ENCODE measurements at regions not wholly inside any gene's neighbourhood (a gene's known extent, or its start where the extent isn't known, plus 50 kb on each side); places are given as distances from the start of the nearest gene placed in this dataset.

- H3K27me3 Mint-ChIP-seq: no peaks in the 10 kb centered on the region
- no peak overlapping the region for H3K27ac Mint-ChIP-seq
- peaks cover 100% of the 10 kb centered on the region for H3K36me3 Mint-ChIP-seq (ENCODE audit: low read depth)
- peak; percentile 6 for DNase-seq
- no peak overlapping the region for H3K4me3 Mint-ChIP-seq
- H3K4me1 Mint-ChIP-seq (ENCODE audit: low read depth): no peaks in the 10 kb centered on the region
- H3K9me3 Mint-ChIP-seq: peaks cover 92% of the 10 kb centered on the region
These were observed 107.2 kb downstream of the SNRPN start for GRCh38 chr15:25061808-25062550.

- Mint-ChIP-seq H3K27me3 (no peaks in the 10 kb centered on the region), H3K9me3 (peaks cover 92% of the 10 kb centered on the region), H3K4me3 (no peak overlapping the region), H3K4me1 (ENCODE audit: low read depth) (no peaks in the 10 kb centered on the region), H3K27ac (no peak overlapping the region), H3K36me3 (ENCODE audit: low read depth) (peaks cover 100% of the 10 kb centered on the region)
- DNase-seq: no peak
These were observed 108.0 kb downstream of the SNRPN start for GRCh38 chr15:25062551-25063430.

- H3K27me3 Mint-ChIP-seq: no peaks in the 10 kb centered on the region
These were observed 110.5 kb downstream of the SNRPN start for GRCh38 chr15:25065286-25065685.

GRCh38 chr15:25065876-25066275 lies 111.1 kb downstream of the SNRPN start:
- H3K36me3 Mint-ChIP-seq (ENCODE audit: low read depth): peaks cover 100% of the 10 kb centered on the region
- DNase-seq: no peak
- no peaks in the 10 kb centered on the region for H3K4me1 Mint-ChIP-seq (ENCODE audit: low read depth)
- H3K9me3 Mint-ChIP-seq: peaks cover 96% of the 10 kb centered on the region
- no peak overlapping the region for H3K27ac Mint-ChIP-seq
- no peaks in the 10 kb centered on the region for H3K27me3 Mint-ChIP-seq
- no peak overlapping the region for H3K4me3 Mint-ChIP-seq

More at GRCh38 chr15:25065286-25065685, 110.5 kb downstream of the SNRPN start:
- no peak for DNase-seq
- Mint-ChIP-seq H3K9me3 (peaks cover 96% of the 10 kb centered on the region), H3K4me1 (ENCODE audit: low read depth) (no peaks in the 10 kb centered on the region), H3K36me3 (ENCODE audit: low read depth) (peaks cover 100% of the 10 kb centered on the region), H3K27ac (no peak overlapping the region), H3K4me3 (no peak overlapping the region)

GRCh38 chr15:25066708-25067107 lies 111.9 kb downstream of the SNRPN start:
- DNase-seq: no peak
- H3K36me3 Mint-ChIP-seq (ENCODE audit: low read depth): peaks cover 100% of the 10 kb centered on the region
- no peaks in the 10 kb centered on the region for H3K4me1 Mint-ChIP-seq (ENCODE audit: low read depth)
- H3K4me3 Mint-ChIP-seq: no peak overlapping the region
- H3K9me3 Mint-ChIP-seq: peaks cover 96% of the 10 kb centered on the region
- H3K27me3 Mint-ChIP-seq: no peaks in the 10 kb centered on the region
- no peak overlapping the region for H3K27ac Mint-ChIP-seq

GRCh38 chr15:25067725-25068309 lies 113.0 kb downstream of the SNRPN start:
- peaks cover 100% of the 10 kb centered on the region for H3K36me3 Mint-ChIP-seq (ENCODE audit: low read depth)
- H3K4me1 Mint-ChIP-seq (ENCODE audit: low read depth): no peaks in the 10 kb centered on the region
- H3K27me3 Mint-ChIP-seq: no peaks in the 10 kb centered on the region
- H3K27ac Mint-ChIP-seq: no peak overlapping the region
- DNase-seq: no peak
- peaks cover 94% of the 10 kb centered on the region for H3K9me3 Mint-ChIP-seq
- H3K4me3 Mint-ChIP-seq: no peak overlapping the region

- no peak for DNase-seq
- no peak overlapping the region for H3K27ac Mint-ChIP-seq
These were observed 113.9 kb downstream of the SNRPN start for GRCh38 chr15:25068696-25069095.

GRCh38 chr15:25070353-25070963 lies 115.7 kb downstream of the SNRPN start:
- H3K9me3 Mint-ChIP-seq: peaks cover 89% of the 10 kb centered on the region
- DNase-seq: no peak
- H3K4me1 Mint-ChIP-seq (ENCODE audit: low read depth): no peaks in the 10 kb centered on the region
- no peak overlapping the region for H3K4me3 Mint-ChIP-seq
- no peak overlapping the region for H3K27ac Mint-ChIP-seq
- H3K27me3 Mint-ChIP-seq: no peaks in the 10 kb centered on the region
- peaks cover 100% of the 10 kb centered on the region for H3K36me3 Mint-ChIP-seq (ENCODE audit: low read depth)

More at GRCh38 chr15:25068696-25069095, 113.9 kb downstream of the SNRPN start:
- no peak overlapping the region for H3K4me3 Mint-ChIP-seq
- peaks cover 90% of the 10 kb centered on the region for H3K9me3 Mint-ChIP-seq
- peaks cover 100% of the 10 kb centered on the region for H3K36me3 Mint-ChIP-seq (ENCODE audit: low read depth)
- H3K4me1 Mint-ChIP-seq (ENCODE audit: low read depth): no peaks in the 10 kb centered on the region
- no peaks in the 10 kb centered on the region for H3K27me3 Mint-ChIP-seq

- H3K36me3 Mint-ChIP-seq (ENCODE audit: low read depth): peaks cover 100% of the 10 kb centered on the region
- no peaks in the 10 kb centered on the region for H3K27me3 Mint-ChIP-seq
- H3K27ac Mint-ChIP-seq: no peak overlapping the region
- no peak for DNase-seq
- peaks cover 90% of the 10 kb centered on the region for H3K9me3 Mint-ChIP-seq
- no peaks in the 10 kb centered on the region for H3K4me1 Mint-ChIP-seq (ENCODE audit: low read depth)
- no peak overlapping the region for H3K4me3 Mint-ChIP-seq
These were observed 118.2 kb downstream of the SNRPN start for GRCh38 chr15:25072857-25073476.

- no peak overlapping the region for H3K4me3 Mint-ChIP-seq
- no peak for DNase-seq
- H3K27me3 Mint-ChIP-seq: no peaks in the 10 kb centered on the region
- H3K36me3 Mint-ChIP-seq (ENCODE audit: low read depth): peaks cover 100% of the 10 kb centered on the region
- H3K9me3 Mint-ChIP-seq: peaks cover 92% of the 10 kb centered on the region
- no peaks in the 10 kb centered on the region for H3K4me1 Mint-ChIP-seq (ENCODE audit: low read depth)
- no peak overlapping the region for H3K27ac Mint-ChIP-seq
These were observed 132.3 kb downstream of the SNRPN start for GRCh38 chr15:25087137-25087536.

GRCh38 chr15:25088261-25088790 lies 133.5 kb downstream of the SNRPN start:
- H3K27ac Mint-ChIP-seq: no peak overlapping the region
- peaks cover 91% of the 10 kb centered on the region for H3K9me3 Mint-ChIP-seq
- H3K4me3 Mint-ChIP-seq: no peak overlapping the region
- peaks cover 100% of the 10 kb centered on the region for H3K36me3 Mint-ChIP-seq (ENCODE audit: low read depth)
- no peaks in the 10 kb centered on the region for H3K4me1 Mint-ChIP-seq (ENCODE audit: low read depth)
- no peak for DNase-seq
- H3K27me3 Mint-ChIP-seq: no peaks in the 10 kb centered on the region

- no peak overlapping the region for H3K27ac Mint-ChIP-seq
These were observed 134.8 kb downstream of the SNRPN start for GRCh38 chr15:25089577-25089976.

GRCh38 chr15:25090073-25090733 lies 135.4 kb downstream of the SNRPN start:
- Mint-ChIP-seq H3K4me3 (no peak overlapping the region), H3K36me3 (ENCODE audit: low read depth) (peaks cover 100% of the 10 kb centered on the region), H3K4me1 (ENCODE audit: low read depth) (no peaks in the 10 kb centered on the region), H3K27ac (no peak overlapping the region), H3K27me3 (no peaks in the 10 kb centered on the region), H3K9me3 (peaks cover 87% of the 10 kb centered on the region)
- no peak for DNase-seq

More at GRCh38 chr15:25089577-25089976, 134.8 kb downstream of the SNRPN start:
- H3K4me1 Mint-ChIP-seq (ENCODE audit: low read depth): no peaks in the 10 kb centered on the region
- peaks cover 87% of the 10 kb centered on the region for H3K9me3 Mint-ChIP-seq
- DNase-seq: no peak
- peaks cover 100% of the 10 kb centered on the region for H3K36me3 Mint-ChIP-seq (ENCODE audit: low read depth)
- H3K4me3 Mint-ChIP-seq: no peak overlapping the region
- no peaks in the 10 kb centered on the region for H3K27me3 Mint-ChIP-seq
